GM12872 (cell line): ENCODE measurements at regions not wholly inside any gene's neighbourhood (a gene's known extent, or its start where the extent isn't known, plus 50 kb on each side); places are given as distances from the start of the nearest gene placed in this dataset.
A peak's percentile ranks its signal among the peaks of the same experiment; 100 is the strongest.

Experiments
- CTCF ChIP-seq: IDR thresholded peaks from 3 replicates; pipeline ENCODE4 v1.5.1; 2011; ENCODE audit warnings: low read depth, mild to moderate bottlenecking, low read length, moderate library complexity; ENCODE audit not compliant: insufficient read depth

GRCh38 chr11:130979386-130979972 lies 63.2 kb upstream of the SNX19 start:
- peak; percentile 42; the same call in 2 of the 3 replicates for TF ChIP-seq CTCF

- no peak for TF ChIP-seq CTCF
These were observed 64.0 kb upstream of the SNX19 start for GRCh38 chr11:130980071-130980862.

GRCh38 chr11:130992788-130993187 lies 76.5 kb upstream of the SNX19 start:
- TF ChIP-seq CTCF = no peak

GRCh38 chr11:130994043-130994442 lies 77.8 kb upstream of the SNX19 start:
- TF ChIP-seq CTCF = no peak

- no peak for TF ChIP-seq CTCF
These were observed 79.0 kb upstream of the SNX19 start for GRCh38 chr11:130995266-130995665.

GRCh38 chr11:130997278-130997677 lies 81.0 kb upstream of the SNX19 start:
- no peak for TF ChIP-seq CTCF

- TF ChIP-seq CTCF = no peak
These were observed 82.8 kb upstream of the SNX19 start for GRCh38 chr11:130999086-130999485.
